SK-MEL-5 (cell line): ENCODE measurements at regions not wholly inside any gene's neighbourhood (a gene's known extent, or its start where the extent isn't known, plus 50 kb on each side); places are given as distances from the start of the nearest gene placed in this dataset.

Source experiments
- DNase-seq: peaks from one replicate; pipeline ENCODE4 v3.0.0-alpha.2; 2016; ENCODE audit warnings: low read depth, low spot score
- in situ Hi-C: cut with HindIII; loops from 2 replicates; pipeline ENCODE4 v1.10.0; 2016; ENCODE audit warnings: low sequenced_read_pairs, high pct_unique_total_duplicates, low pct_unique_long_range_greater_than_20kb

- in situ Hi-C loops, result no loop called here
- DNase-seq, result no peak
These were observed 129.8 kb upstream of the USP15 start for GRCh38 chr12:62130402-62130801.

DNA sequence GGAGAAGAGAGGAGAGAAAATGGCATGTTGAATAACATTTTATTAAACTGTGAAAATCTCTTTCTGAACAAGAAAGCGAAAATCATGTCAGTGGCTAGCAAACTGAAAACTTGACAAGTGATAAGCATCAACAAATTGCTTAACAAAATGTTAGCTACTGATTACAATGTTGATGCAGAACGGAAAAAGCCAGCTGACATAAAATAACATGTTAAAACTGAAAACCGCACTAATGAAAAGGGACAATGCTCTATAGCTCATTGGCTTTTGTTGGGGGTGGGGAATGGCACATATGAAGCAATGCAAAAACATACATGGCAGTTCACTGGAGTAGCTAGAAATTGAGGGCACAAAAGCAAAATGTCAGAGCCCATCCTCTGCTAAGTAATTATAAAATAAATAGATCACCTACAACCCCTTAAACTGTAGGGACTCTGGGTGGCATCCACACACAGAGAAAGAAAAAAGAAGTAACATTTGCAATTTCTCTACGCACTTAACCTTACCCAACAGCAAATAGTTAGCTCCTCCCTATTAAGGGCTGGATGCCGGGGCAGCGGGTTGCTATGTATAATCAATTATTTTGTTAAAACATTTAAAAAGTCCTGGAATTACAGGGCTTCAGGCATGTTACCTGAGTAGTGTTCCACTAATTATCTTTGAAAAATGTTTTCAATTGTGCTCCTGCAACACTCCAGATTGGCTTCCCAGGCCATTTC lies 129.2 kb upstream of the USP15 start:
- in situ Hi-C loops, result no loop called here
- no peak for DNase-seq

DNA sequence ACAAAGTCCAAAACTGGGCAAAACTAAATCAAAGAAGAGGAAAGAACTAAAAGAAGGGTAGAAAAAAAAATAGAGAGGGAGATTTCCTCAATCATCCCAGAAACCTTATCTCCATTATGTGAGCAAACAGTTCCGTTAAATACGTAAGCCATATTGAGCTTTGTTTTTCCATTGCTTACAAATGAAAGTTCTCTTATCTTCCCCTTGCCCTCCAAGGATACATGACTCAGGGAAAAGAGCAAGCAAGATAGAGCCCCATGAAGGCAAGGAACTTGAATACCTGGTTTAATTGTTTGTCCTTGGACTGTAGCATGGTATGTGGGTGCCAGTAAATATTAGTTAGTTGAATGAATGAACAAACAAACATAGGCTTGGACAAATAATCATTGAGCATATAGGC lies 126.8 kb upstream of the USP15 start:
- DNase-seq, result no peak

GRCh38 chr12:62135553-62136200 lies 124.5 kb upstream of the USP15 start:
- DNase-seq, result no peak
- in situ Hi-C loops, result no loop called here

More for the DNA sequence above, 126.8 kb upstream of the USP15 start:
- in situ Hi-C loops, result no loop called here

DNA sequence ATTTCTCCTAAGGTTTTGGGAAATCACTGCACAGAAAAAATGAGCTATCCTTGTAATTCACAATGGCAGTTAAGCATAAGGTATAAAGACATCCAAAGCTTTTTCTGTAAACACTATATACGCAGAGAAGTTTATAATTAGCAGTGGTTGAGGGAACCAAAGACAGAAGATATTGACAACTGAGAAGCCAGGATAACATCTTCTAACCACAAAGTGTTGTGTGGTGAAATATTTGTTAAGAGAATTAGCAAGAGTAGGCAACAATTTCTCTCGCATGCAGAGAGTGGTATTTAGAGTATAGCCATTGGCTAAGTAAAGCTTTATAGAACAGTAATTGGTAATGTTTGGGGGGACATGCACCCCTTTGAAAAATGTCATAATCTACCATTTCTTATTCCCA lies 123.7 kb upstream of the USP15 start:
- DNase-seq, result no peak
- in situ Hi-C loops, result no loop called here

DNA sequence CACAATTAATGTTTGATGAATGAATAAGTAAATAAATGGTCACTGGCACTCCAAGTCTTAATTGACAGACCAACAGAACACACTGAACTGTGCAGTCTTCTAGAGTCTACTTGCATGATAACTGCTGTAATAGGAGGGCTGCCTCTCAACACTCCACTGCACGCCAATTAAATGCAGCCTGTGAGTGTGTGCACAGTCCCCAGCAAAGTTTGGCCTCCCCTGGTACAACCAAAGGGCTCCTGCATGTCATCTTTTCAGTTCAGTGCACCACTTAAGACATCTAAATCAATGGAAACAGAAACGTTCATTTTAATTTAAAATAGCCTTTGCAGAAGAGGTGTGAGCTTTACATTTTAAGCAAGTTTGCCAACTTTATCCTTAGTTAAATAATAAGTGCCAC lies 121.7 kb upstream of the USP15 start:
- in situ Hi-C loops, result no loop called here
- DNase-seq, result no peak

- DNase-seq, result no peak
- in situ Hi-C loops, result no loop called here
These were observed 113.9 kb upstream of the USP15 start for GRCh38 chr12:62146318-62146717.

DNA sequence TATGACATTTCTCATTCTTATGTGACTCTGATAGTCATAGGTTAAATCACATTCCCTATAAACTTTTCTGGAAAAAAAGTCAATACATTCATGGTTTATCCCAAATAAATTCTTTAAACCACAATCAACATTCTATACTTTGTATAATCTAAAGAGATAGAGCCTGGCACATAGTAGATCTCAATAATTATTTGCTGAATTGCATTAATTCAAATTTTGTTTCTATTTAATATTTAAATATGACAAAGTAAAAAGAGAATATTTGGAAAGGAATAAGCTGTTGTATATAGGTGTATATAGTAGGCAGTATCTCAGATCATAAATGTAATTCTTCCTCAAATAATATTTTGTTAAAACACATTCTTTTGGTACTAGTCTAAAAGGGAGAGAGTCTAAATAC lies 102.2 kb upstream of the USP15 start:
- in situ Hi-C loops, result no loop called here

DNA sequence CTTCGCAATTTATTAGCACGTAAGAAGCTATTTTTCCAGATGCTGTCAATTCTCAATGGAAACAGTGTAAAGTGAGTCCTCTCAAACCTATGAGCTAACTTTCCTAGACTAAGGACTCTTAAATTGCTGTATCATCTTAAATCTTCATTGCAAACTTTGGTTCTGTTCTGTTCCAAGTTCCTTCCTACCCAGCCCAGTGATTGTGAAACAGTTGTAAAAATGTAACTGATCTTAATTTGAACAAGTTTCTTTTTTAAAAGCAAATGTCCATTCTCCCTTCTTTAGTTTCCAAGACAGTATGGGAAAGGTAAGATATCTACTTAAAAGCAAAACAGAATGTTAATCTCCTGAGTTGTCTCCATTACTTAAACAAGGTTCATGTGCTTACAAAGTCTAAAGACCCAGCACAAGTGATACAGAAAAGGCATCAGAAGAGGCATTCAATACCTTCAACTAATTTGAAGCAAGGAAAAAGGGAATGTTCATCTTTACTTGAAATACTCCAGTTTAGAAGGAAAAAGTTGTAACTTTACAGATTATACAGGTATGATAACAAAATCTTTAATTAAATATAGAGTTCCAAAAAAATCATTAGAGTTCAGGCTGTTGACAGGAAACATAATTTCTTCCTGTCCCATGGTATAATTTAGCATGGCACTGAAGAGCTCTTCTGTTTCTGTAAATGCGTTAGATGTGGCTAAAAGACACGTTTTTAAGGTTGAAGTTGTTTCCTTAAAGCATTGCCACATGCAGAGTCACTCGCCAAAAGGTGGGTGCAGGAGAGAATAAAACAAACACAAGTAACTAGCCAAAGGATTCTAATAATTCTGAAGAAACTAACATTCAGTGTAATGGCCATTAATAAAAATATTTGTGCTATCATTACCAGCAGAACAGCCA lies 101.5 kb upstream of the USP15 start:
- DNase-seq, result no peak
- in situ Hi-C loops, result no loop called here

More for the DNA sequence above, 102.2 kb upstream of the USP15 start:
- no peak for DNase-seq

DNA sequence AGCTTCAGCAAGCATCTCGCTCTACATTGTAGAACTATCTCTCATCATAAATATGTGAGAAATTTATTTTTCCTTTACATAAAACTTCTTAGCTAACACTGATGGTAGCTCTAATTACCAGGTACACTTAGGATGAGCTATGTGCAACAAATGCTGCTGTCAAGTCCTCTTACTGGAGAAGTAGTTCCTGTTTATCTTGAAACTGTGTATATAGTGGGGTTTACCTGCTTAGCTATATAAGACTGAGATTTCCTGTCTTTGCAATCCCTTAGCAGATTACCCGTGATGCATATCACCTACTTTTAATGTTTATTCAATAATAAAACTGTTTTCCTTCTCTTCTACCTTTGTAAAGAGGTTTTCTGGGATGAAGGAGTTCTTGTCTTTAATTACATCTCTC lies 98.0 kb upstream of the USP15 start:
- no peak for DNase-seq
- in situ Hi-C loops, result no loop called here

DNA sequence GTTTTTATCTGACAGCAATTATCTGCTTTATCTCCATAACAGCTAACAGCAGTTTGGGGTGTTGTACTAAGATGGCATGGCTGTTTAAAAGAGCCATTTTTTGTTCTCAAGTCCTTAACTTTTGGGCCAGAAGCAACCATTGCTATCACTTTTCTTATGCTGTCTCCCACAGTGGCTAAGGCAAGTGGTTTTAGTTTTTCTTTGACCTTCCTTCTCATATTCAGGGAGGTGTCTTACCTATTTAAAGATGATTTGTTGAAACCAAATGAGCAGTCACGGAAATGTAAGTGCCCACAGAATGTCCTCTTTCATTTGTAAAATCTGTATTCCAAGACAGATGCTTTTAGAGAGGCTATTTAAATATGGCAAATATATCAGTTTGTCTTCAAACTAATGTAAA lies 96.8 kb upstream of the USP15 start:
- DNase-seq, result no peak
- in situ Hi-C loops, result no loop called here

- no peak for DNase-seq
- in situ Hi-C loops, result no loop called here
These were observed 96.2 kb upstream of the USP15 start for GRCh38 chr12:62164036-62164435.

DNA sequence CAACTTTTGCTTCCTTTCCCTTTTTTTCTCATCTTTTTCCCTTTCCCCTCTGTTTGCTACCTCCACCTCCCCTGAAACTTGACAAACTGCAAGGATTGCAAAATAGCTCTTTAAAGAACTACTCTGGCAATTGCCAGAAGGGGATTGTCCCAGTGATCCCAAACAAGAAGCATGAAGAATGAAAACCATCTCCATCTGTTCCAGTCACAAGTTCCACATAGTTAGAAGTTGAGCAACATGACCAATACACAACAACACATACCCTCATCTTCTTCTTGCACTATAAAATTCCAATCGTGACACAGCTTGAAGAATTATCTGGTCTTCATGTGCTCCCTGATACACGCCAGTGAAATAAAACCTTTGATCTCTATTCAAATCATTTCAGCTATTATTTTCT lies 93.7 kb upstream of the USP15 start:
- in situ Hi-C loops, result no loop called here
- peak; percentile 4 for DNase-seq

DNA sequence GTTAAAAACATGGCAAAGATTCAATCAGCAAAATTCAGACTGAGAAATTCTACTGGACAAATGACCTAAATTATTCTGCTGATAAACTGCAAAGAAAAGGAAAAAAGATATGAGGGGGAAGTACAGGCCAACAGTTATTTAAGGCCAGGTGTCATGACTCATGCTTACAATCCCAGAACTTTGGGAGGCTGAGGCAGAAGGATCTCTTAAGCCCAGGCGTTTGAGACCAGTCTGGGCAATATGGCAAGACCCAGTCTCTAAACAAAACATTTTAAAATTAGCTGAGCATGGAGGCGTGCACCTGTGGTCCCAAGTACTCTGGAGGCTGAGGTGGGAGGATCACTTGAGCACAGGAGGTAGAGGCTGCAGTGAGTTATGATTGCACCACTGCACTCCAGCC lies 91.8 kb upstream of the USP15 start:
- in situ Hi-C loops, result no loop called here
- no peak for DNase-seq

GRCh38 chr12:62170241-62170640 lies 90.0 kb upstream of the USP15 start:
- DNase-seq, result no peak
- in situ Hi-C loops, result no loop called here

DNA sequence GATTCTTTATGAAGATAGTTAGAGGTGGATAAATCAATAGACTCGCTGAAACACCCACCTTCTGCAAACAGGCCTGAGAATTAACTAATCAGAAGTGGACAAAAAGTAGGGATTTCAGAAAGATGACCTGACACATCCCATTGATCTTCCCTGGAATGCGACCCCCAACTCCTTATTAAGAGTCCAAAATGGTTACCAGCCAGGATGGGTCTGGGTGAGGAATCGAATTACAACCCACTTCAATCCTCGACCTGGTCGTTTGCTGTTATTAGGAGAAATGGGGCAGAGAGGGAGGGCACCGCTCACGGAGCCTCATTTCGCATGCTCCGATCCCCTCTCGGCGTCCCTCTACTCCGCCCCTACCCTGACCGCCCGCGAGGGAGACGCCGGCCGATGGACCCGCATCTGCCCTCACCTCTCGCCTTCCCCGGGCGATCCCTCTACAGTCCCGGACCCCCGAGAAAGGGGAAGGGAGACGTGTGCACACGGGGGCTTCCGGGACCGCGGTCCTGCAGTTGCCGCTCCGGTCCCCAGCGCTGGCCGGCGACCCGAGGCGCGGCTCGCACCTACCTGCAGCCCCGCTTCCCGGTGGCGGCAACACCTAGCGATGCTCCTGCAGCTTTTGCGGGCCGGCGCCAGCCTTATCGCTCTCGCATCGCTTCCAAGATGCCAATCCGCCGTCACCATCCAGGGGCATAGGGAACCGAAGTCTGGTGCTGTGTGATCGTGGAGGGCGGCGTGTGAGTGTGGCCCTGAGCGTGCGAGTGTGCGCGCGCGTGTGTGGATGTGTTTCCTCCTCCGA lies 69.3 kb upstream of the USP15 start:
- no peak for DNase-seq
- in situ Hi-C loops, result no loop called here

GRCh38 chr12:62191491-62192179 lies 68.6 kb upstream of the USP15 start:
- no peak for DNase-seq
- in situ Hi-C loops, result no loop called here
